Left ventricle myocardium superior (tissue), 1 donor: ENCODE measurements at regions not wholly inside any gene's neighbourhood (a gene's known extent, or its start where the extent isn't known, plus 50 kb on each side); places are given as distances from the start of the nearest gene placed in this dataset.
"Not testable (repeated sequence)": the region's sequence is repeated elsewhere in the genome, so short reads cannot be mapped to it uniquely, and the experiment has no call there.

Source experiments
- ATAC-seq: fragments of 200-7000 bp; cut with Tn5 transposase; one replicate; pipeline ENCODE4 v1.9.1; 2020; ENCODE audit warnings: mild to moderate bottlenecking, moderate library complexity
- DNase-seq: peaks from one replicate; pipeline ENCODE4 v3.0.0-alpha.2; 2020
- intact Hi-C: fragments of 100-400 bp; cut with micrococcal nuclease; formaldehyde crosslinking; loops from one replicate; pipeline ENCODE4 v1.11.0; 2022
- donor health status: DM: no; HTN: yes; CAD: no; lungs with severe emphysema.

DNA sequence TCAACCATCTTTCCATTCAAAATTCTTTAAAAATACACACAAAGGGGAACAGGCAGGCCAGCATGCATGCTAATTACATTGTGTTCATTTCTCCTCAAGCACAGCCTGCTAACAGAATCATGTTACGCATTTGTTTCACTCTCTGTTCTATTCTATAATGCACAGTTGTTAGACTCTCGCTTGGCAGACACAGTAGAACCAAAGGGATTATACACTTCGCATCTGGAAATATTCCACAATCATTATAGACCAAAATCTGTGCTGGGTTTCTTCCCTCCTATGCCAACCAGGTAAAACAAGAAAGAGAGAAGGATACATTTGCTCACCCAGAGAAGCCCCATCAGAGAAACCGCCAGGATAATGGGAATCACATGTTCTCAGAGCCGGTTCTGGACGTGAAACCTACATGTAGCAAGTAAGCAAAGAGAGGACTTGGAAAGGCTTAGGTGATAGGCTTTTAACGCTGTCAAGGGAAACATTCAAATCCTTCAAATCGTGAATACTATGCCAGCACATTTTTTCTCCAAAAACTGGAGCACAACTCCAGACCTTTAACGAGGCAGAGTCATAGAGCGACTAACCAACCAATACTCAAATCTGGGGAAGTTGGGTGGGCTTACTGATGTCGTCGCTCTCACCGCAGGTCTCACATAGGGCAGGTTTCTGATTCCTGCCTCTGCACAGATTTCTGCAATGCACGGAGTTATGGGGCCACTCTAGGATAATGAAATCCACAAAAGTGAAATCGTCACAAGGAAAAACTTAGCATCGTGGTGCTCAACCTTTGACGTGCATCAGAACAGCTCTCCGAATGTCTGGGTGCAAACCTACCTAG, 380.5 kb upstream of the AUTS2 start:
- ATAC-seq (no peak), DNase-seq (no peak)
- intact Hi-C loops: no loop called here

DNA sequence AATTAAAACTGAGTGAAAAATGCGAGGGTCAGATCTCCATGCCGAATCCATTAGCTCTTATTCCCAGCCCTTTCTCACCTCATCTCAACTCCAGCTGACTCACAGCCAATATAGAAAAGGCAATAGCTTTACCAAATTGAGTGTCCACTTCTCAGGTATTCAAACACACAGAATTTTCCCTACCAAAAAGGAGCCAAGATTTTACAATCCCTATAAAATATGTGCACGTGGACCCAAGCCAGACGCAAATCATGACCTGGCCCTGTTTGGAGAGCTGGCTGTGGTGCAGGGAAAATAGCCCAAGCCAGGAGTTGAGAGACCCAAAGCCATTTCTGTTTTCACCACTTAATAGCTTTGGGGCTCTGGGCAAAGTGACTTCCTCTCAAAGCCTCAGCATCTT, 379.7 kb upstream of the AUTS2 start:
- intact Hi-C loops: no loop called here
- DNase-seq (no peak), ATAC-seq (no peak)

DNA sequence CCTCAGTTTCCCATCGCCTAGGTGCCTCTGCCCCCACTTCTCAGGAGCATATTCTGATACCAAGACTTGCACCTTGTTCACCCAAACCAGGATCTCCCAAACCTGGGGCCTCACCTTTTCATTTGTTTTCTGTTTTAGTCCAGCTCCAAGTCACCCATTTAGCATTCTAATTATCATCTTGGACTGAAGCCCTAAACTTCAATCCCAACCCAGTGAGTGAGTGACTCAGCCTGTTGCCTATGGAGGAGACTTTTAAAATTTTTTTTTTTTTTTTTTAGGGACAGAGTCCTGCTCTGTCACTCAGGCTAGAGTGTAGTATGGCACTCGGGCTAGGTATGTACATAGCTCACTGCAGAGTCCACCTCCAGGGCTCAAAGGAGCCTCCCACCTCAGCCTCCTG, 378.9 kb upstream of the AUTS2 start:
- DNase-seq (no peak), ATAC-seq (no peak)
- intact Hi-C loops: no loop called here

DNA sequence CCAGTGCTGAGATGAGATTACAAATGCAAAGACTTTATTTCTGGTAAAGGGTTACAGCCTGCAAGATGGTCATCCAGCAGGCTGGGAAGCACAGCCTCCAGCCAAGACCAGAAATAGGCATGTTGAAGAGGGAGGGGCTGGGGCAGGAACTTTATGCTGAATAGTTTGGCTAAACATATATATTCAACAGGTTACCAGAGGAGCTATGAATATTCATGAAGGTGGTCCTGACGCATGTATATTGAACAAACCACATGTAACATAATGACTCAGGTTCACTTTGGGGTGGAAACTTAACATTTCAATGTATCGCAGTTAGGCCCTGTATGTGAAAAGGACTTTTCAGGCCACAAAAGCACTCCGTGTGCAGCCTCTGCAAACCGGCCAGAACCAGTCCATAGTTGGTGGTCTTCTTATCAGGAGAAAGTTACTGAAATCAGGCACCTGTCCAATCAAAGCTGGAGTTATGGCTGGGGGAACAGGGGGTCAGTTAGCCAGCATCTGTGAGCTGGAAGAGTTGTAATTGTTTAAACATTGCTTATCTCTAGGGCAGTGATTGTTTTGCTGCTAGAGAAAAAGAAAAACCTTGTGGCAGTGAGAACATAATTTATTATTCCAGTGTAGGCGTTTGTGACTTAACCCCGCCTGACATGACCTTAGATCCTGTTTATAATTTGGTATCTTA, 372.9 kb upstream of the AUTS2 start:
- DNase-seq: no peak
- intact Hi-C loops: no loop called here

GRCh38 chr7:69228212-69228811, 370.0 kb upstream of the AUTS2 start:
- no peak for ATAC-seq
- intact Hi-C loops: no loop called here
- no peak for DNase-seq

More for the DNA sequence above, 372.9 kb upstream of the AUTS2 start:
- ATAC-seq: no peak

DNA sequence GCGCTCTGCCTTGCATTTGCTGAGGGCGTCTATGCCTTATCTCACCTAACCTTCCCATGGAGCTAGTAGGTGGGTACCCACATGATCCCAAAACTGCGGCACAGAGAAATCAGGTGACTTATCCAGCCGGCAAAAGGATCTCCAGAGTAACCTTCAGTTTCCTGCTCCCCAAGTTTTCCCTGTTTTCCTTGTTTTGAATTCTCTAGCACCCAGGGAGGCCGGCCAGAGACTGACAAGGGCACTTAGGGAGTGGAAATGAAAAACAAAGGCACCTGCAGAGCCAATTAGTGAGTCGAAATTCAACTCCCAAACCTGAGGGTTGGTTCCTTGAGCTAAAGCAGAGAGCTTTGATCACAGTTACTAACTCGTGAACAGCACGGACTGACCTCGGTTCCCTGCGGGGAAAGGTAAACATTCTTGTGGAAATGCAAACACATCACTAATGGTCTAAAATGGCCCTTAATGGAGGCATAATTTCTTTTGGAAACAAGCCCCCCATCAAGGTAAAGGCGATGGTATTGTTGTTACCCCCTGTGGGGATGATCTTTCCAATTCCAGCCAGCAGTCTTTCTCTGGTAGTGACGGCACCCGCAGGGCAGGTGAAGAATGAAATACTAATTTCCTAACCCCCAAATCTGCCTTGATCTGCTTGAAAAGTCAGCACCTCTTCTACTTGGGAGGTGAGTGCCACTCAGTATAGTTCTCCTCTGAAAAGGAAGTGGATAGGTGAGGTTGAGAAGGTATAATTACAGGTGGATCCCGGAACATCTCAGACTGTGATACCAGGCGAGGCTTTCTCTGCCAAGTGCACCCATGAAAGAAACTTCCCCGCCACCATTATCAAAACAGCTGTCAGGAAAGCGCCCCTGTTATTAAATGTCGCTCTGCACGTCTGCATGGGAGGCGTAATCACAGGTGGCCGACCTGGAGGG, 365.6 kb upstream of the AUTS2 start:
- ATAC-seq (no peak), DNase-seq (no peak)
- intact Hi-C loops: no loop called here

DNA sequence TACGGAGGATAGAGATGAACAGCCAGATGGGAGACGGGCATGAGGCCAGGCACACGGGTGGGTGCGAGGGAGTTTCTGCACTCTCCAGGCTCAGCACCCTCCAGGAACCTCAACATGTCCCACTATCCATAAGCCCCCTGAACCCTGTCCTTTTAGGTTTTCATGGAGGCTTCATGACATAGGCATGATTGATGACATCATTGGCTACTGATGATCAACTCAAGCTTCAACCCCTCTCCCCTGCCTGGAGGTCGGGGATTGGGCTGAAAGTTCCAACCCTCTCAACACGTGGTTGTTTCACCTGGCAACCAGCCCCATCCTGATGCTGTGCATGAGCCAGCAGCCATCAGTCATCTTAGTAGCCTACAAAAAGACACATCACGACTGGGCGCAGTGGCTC, 360.7 kb upstream of the AUTS2 start:
- ATAC-seq: no peak
- intact Hi-C loops: no loop called here
- DNase-seq: no peak

- ATAC-seq (no peak), DNase-seq (no peak)
- intact Hi-C loops: no loop called here
These were observed 355.3 kb upstream of the AUTS2 start for GRCh38 chr7:69243016-69243415.

- no peak for ATAC-seq
- intact Hi-C loops: no loop called here
- no peak for DNase-seq
These were observed 353.6 kb upstream of the AUTS2 start for GRCh38 chr7:69244701-69245100.

- ATAC-seq (peak; percentile 36), DNase-seq (no peak)
- intact Hi-C loops: no loop called here
These were observed 352.6 kb upstream of the AUTS2 start for GRCh38 chr7:69245646-69246045.

- ATAC-seq (peak; percentile 65), DNase-seq (peak; percentile 34)
- intact Hi-C loops: no loop called here
These were observed 351.5 kb upstream of the AUTS2 start for GRCh38 chr7:69246758-69247157.

DNA sequence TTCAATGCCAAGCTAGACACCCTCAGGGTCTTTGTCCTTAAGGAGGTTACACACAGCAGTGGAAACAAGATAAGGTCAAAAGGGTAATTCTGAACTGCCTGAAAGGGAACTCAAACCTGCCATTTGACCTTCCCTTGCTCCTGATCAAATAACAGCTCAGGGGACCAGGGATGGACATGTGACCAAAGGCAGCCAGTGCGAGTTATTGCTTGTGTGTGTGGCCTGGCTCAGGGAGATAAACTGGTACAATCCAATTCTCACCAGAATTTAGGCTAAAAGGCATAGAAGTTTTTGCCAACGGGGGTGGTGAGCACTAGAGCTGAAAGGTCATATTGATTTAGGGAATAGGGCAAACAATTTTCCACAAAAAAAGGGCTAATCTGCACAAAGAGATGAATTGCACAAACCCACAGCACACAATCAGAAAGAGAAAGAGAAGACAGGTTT, 349.9 kb upstream of the AUTS2 start:
- DNase-seq, intact Hi-C loops, ATAC-seq: not testable (repeated sequence)

DNA sequence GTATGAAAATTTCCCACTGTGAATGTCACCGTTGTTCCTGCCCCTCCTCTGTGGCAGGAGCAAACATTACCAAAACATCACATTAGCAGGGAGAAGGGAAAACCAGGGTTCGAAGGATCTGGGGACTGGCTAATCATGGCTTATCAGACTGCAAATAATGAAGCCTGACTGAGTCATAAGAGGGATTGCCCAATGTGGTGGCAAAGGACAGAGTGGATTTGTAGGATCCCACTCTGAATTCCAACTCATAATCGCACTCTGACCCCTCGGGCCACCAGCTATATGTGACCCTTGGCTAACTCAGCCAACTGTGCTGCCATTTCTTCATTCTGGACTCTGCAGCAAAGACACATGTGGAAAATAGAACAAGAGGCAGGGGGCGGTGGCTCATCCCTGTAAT, 347.3 kb upstream of the AUTS2 start:
- intact Hi-C loops: no loop called here
- DNase-seq (no peak), ATAC-seq (no peak)

GRCh38 chr7:69254643-69255042, 343.6 kb upstream of the AUTS2 start:
- no peak for ATAC-seq
- intact Hi-C loops: no loop called here
- no peak for DNase-seq

- DNase-seq: peak; percentile 62
- intact Hi-C loops: no loop called here
- ATAC-seq: peak; percentile 85
These were observed 341.6 kb upstream of the AUTS2 start for GRCh38 chr7:69256634-69257081.

- no peak for ATAC-seq
- DNase-seq: no peak
- intact Hi-C loops: no loop called here
These were observed 340.7 kb upstream of the AUTS2 start for GRCh38 chr7:69257592-69257991.

GRCh38 chr7:69259445-69259844, 338.8 kb upstream of the AUTS2 start:
- intact Hi-C loops: no loop called here
- ATAC-seq: no peak
- DNase-seq: no peak

- DNase-seq (no peak), ATAC-seq (no peak)
- intact Hi-C loops: no loop called here
These were observed 338.3 kb upstream of the AUTS2 start for GRCh38 chr7:69260023-69260422.

DNA sequence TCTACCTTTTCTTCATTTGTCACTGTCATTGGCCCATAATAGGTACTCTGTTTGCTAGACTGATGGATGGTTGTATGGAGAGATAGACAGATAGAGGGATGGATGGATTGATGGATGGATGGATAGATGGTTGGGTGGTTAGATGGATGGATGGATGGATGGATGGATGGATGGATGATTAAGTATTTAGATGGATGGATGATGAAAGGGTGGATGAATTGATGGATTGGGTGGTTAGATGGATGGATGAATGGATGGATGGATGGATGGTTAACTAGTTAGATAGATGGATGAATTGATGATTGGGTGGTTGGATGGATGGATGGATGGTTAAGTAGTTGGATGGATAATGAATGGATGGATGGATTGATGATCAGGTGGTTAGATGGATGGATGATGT, 334.7 kb upstream of the AUTS2 start:
- intact Hi-C loops: no loop called here
- ATAC-seq: no peak
- no peak for DNase-seq
